IPS-NIHi7 (cell line): ENCODE measurements at regions not wholly inside any gene's neighbourhood (a gene's known extent, or its start where the extent isn't known, plus 50 kb on each side); places are given as distances from the start of the nearest gene placed in this dataset.
"Not testable (repeated sequence)": the region's sequence is repeated elsewhere in the genome, so short reads cannot be mapped to it uniquely, and the experiment has no call there.

ENCODE experiments used
- DNase-seq: peaks from one replicate; pipeline ENCODE4 v3.0.0; 2012; ENCODE audit warnings: mixed read lengths; ENCODE audit errors: extremely low spot score

DNA sequence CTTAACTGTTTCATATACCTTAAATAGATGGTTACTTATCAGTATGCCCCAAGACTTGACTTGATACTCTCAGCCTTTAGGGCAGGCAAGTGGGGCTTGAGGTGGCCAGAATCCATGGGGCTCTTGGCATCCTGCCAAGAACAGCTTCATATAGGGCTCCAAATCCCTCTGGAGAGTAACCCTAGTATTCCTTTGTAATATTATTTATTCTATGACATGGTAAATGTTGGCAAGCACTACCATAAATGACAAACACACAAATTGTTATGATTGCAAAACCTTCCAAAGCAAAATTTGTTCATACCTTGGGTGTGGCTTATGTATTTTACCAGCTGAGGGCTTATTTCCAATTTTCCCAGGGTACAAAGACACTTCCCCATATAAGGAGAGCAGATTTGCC, 257.4 kb upstream of the TRPC7 start:
- DNase-seq, result no peak

- no peak for DNase-seq
Measured at GRCh38 chr5:136621743-136622142, 256.4 kb upstream of the TRPC7 start.

DNA sequence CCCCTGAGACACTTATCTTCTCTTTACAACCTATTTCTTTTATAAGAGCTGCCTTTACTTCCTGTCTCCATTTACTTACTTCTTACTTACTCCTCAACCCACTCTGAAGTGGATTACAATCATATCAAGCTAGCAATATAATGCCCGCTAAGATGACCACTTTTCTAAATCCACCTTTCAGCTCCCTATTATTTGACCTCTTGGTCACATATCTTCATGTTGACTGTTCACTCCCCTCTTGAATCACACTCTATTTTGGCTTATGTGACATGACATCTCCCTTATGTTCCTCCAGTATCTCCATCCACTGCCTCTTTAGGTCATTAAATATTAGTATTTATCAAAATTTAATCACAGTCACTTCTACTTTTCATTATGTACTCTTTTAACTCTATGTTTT, 255.3 kb upstream of the TRPC7 start:
- no peak for DNase-seq

DNA sequence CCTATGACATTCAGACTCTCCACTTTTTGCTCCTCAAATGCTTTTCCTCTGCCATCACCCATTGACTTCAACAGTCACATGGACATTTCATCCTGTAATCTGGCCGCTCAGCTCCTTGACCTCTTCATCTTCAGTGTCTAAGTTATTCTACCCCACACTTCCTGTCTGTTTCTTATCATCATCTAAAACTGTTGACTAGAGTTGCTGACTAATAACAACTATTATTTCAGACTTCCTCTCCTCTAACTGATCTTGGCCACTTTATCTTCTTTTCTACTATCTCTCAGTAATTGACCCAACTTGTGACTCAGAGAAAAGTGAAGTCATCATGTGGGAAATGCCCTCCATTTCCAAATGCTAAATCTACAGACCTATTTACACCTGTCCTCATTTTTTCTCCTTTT, 254.7 kb upstream of the TRPC7 start:
- no peak for DNase-seq

DNA sequence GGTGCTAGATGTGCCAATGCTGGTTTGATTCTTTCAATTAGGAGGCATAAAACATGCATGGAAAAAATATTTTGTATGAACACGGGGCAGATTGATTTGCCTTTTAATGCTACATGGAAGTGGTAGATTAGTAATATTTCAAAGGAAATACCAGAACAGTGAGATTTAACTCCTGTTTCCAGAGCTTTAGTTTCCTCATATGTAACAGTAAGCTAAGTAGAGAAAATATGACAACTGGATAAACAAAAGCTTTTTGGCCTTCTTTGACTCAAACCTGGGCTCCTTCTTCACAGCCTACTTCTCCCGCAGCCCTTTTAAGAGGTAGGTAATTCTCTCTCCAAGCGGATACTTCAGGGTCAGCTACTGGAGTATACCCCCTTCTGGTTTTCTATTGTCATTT, 254.2 kb upstream of the TRPC7 start:
- no peak for DNase-seq

GRCh38 chr5:136615251-136616119, 250.1 kb upstream of the TRPC7 start:
- DNase-seq, result no peak

GRCh38 chr5:136613230-136613629, 247.9 kb upstream of the TRPC7 start:
- DNase-seq, result no peak

- DNase-seq, result no peak
Measured at GRCh38 chr5:136605638-136606037, 240.3 kb upstream of the TRPC7 start.

- DNase-seq, result no peak
Measured at GRCh38 chr5:136600306-136600705, 235.0 kb upstream of the TRPC7 start.

GRCh38 chr5:136598802-136599404, 233.6 kb upstream of the TRPC7 start:
- DNase-seq, result no peak

DNA sequence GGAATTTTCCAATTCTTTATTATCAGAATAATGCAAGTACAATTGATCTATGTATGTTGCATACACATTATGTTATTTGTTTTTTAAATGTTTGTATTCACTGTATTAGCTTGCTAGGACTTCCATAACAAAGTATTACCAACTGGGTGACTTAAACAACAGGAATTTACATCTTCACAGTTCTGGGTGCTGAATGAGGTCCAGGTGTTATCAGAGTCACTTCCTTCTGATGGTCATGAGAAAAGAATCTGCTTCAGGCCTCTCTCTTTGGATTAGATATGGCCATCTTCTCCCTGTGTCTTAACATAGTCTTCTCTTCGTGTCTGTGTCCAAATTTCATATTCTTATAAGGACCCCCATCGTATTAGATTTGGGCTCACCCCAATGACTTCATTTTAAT, 229.1 kb upstream of the TRPC7 start:
- no peak for DNase-seq

- no peak for DNase-seq
Measured at GRCh38 chr5:136590581-136590980, 225.2 kb upstream of the TRPC7 start.

GRCh38 chr5:136586196-136586595, 220.9 kb upstream of the TRPC7 start:
- no peak for DNase-seq

DNA sequence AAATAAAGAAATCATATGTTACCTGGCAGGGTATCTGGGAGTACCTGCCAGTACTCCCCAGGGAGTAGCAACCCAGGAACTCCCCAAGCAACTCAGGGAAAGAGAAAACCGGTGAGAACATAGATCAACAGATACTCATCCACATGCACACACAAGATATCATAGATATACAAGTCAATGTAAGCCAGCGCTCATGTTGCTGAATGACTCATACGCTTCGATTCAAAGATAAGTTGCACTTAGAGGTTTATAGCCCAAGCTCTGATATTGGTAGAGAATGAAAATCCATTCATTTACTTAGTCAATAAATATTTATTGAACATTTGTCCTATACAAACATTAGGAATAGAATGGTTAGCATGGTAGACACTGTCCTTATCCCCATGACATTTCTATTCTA, 219.1 kb upstream of the TRPC7 start:
- DNase-seq, result no peak

DNA sequence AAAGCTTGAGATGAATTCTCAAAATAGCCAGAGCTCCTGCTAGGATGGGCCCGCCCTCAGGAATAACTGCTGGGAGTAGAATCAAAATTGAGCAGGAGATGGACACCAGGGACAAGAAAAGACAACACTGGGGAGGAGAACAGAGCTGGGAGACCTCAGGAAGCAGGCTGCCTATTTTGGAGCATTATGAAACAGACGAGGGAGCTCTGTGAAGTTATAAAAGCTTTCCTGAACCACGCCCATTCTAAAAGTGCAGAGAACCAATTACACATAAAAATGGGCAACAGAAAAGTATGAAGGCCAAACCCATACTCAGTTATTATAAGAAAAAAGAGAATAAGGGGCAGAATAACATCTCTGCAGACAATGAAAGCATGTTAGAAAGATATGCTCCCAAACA, 213.9 kb upstream of the TRPC7 start:
- DNase-seq, result no peak

GRCh38 chr5:136569875-136570274, 204.5 kb upstream of the TRPC7 start:
- not testable (repeated sequence) for DNase-seq

- DNase-seq, result not testable (repeated sequence)
Measured at GRCh38 chr5:136565457-136565856, 200.1 kb upstream of the TRPC7 start.

GRCh38 chr5:136565050-136565449, 199.7 kb upstream of the TRPC7 start:
- not testable (repeated sequence) for DNase-seq

- DNase-seq, result not testable (repeated sequence)
Measured at GRCh38 chr5:136564431-136564830, 199.1 kb upstream of the TRPC7 start.

- DNase-seq, result no peak
Measured at GRCh38 chr5:136563489-136563888, 198.1 kb upstream of the TRPC7 start.

- DNase-seq, result no peak
Measured at GRCh38 chr5:136560126-136560525, 194.8 kb upstream of the TRPC7 start.

DNA sequence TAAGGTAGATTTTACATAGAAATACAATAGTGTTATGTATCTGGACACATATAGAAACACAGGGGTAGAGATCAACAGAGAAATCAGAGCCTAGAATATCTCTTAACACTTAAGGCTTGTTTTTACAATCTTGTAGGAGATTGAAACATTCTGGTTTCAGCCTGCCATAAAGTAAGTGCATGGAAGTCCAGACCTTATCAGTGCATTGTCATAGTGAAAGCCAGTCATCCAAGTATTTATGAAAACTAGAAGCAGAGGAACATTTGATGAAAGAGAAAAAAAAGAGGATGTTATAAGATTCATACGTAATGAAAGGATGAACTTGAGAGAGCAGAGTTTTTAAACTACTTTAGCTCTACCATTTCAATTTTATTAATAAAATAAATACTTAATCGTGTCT, 194.3 kb upstream of the TRPC7 start:
- DNase-seq, result no peak

DNA sequence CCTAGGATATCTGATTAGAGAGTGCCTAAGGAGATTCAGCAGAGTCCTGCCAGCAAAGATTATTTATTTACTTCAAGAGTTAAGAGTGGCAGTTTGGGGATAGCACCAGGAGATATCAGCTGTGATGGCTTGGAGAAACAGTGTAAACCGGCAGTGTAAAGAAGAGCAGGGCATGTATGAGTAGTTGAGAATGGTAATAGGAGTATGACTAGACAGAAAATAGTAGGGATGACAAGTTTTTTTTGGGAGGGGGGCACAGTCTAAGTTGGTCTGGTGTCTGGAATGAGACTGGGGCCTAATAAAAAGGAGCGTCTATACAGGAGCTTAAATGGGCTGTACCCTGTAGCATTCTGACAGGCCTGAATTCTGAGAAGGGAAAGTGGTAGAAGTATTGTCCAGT, 181.8 kb upstream of the TRPC7 start:
- not testable (repeated sequence) for DNase-seq
